Endothelial cell of umbilical vein (primary cell): ENCODE measurements at regions not wholly inside any gene's neighbourhood (a gene's known extent, or its start where the extent isn't known, plus 50 kb on each side); places are given as distances from the start of the nearest gene placed in this dataset.

ENCODE experiments used
- BruUV-seq: library from RNA; stranded (reverse); fragments of 400-500 nt; replicated peaks from 2 replicates; lab custom pipeline; 2021; lab: Mats Ljungman, UMichigan
- CTCF ChIA-PET: fragments of 300-600, 350-600 bp; sonication (Branson Sonifier 250); formaldehyde crosslinking; loops from one replicate; lab custom pipeline; 2021; ENCODE audit warnings: antibody characterized with exemption, inconsistent platforms; lab: Charles Lee
- POLR2A ChIA-PET: fragments of 300-600, 350-600 bp; sonication (Branson Sonifier 250); formaldehyde crosslinking; loops from one replicate; lab custom pipeline; 2021; ENCODE audit warnings: antibody characterized with exemption, inconsistent platforms; lab: Charles Lee
- DNase-seq: peaks from one replicate; pipeline ENCODE4 v3.0.0-alpha.2; 2011; ENCODE audit warnings: low read depth, low spot score
- FAIRE-seq: peaks from 2 replicates; lab custom pipeline; 2011; peaks lifted over from hg19 to GRCh38; lab: Jason Lieb, UNC
- H2AFZ ChIP-seq: 2 replicates; pipeline ENCODE4 v1.6.0; 2012; ENCODE audit warnings: low read depth, low read length, control low read depth, inconsistent platforms
- H3K27ac ChIP-seq: 2 replicates; pipeline ENCODE4 v1.5.1; 2011; ENCODE audit warnings: low read depth, mild to moderate bottlenecking, control low read depth, low read length, moderate library complexity; ENCODE audit not compliant: insufficient read depth
- H3K27me3 ChIP-seq, 2 experiments: 2 replicates each; pipeline versions ENCODE4 v1.6.0 to v1.6.1; 2011; ENCODE audit warnings: low read length in 2 of 2, mixed read lengths in 1 of 2; ENCODE audit not compliant: control insufficient read depth in 2 of 2, insufficient read depth in 2 of 2
- H3K36me3 ChIP-seq, 2 experiments: 2 replicates in 1 of 2; 3 replicates in 1 of 2; pipeline ENCODE4 v1.5.1; 2011; ENCODE audit warnings: low read length in 2 of 2, mild to moderate bottlenecking in 1 of 2, moderate library complexity in 1 of 2; ENCODE audit not compliant: control insufficient read depth in 2 of 2, insufficient read depth in 2 of 2; ENCODE audit errors: extremely low read depth in 1 of 2
- H3K4me1 ChIP-seq: 3 replicates; pipeline ENCODE4 v1.5.1; 2011; ENCODE audit warnings: mild to moderate bottlenecking, low read length; ENCODE audit not compliant: control insufficient read depth, insufficient read depth; ENCODE audit errors: extremely low read depth
- H3K4me2 ChIP-seq: 2 replicates; pipeline ENCODE4 v1.6.1; 2011; ENCODE audit warnings: low read length, control low read depth, mixed read lengths; ENCODE audit not compliant: insufficient read depth
- H3K4me3 ChIP-seq, 3 experiments: fragments of 200-600 bp in 1 of 3; sonication (generic), shearing (Covaris generic) in 1 of 3; replicated peaks in 1 of 3; 2 replicates each; pipeline ENCODE4 v1.5.1; 2011 to 2016; ENCODE audit warnings: control low read depth in 3 of 3, low read length in 3 of 3, mild to moderate bottlenecking in 2 of 3, inconsistent platforms in 1 of 3, low read depth in 1 of 3, moderate library complexity in 1 of 3; ENCODE audit not compliant: insufficient read depth in 1 of 3
- H3K79me2 ChIP-seq: 2 replicates; pipeline ENCODE4 v1.6.0; 2012; ENCODE audit warnings: low read length, inconsistent platforms; ENCODE audit not compliant: control insufficient read depth, insufficient read depth
- H3K9ac ChIP-seq: replicated peaks from 2 replicates; pipeline ENCODE3; 2011; ENCODE audit warnings: low read length, control low read depth; ENCODE audit not compliant: insufficient read depth; ENCODE audit errors: extremely low read depth
- H3K9me1 ChIP-seq: replicated peaks from 3 replicates; pipeline ENCODE4 v1.6.0; 2011; ENCODE audit warnings: mild to moderate bottlenecking, low read length; ENCODE audit not compliant: control insufficient read depth, insufficient read depth; ENCODE audit errors: extremely low read depth
- H3K9me3 ChIP-seq: replicated peaks from 2 replicates; pipeline ENCODE4 v1.5.1; 2012; ENCODE audit warnings: low read length, inconsistent platforms; ENCODE audit not compliant: control insufficient read depth, insufficient read depth
- H4K20me1 ChIP-seq: replicated peaks from 2 replicates; pipeline ENCODE3; 2011; ENCODE audit warnings: mild to moderate bottlenecking, low read length; ENCODE audit not compliant: control insufficient read depth, insufficient read depth; ENCODE audit errors: extremely low read depth
- CTCF ChIP-seq, 2 donors: IDR thresholded peaks; 1 replicate in 1 of 2; 2 replicates in 1 of 2; pipeline ENCODE4 v1.5.1; 2011; ENCODE audit warnings: low read length in 2 of 2, mild to moderate bottlenecking in 2 of 2, moderate library complexity in 2 of 2, control low read depth in 1 of 2, inconsistent platforms in 1 of 2, low read depth in 1 of 2; ENCODE audit not compliant: insufficient read depth in 1 of 2; ENCODE audit errors: extremely low read depth in 1 of 2
- EZH2 ChIP-seq: IDR thresholded peaks from 2 replicates; pipeline ENCODE4 v1.6.1; 2012; ENCODE audit warnings: borderline replicate concordance, low read depth, mild to moderate bottlenecking, moderate library complexity, low read length, inconsistent platforms; ENCODE audit not compliant: severe bottlenecking
- FOS ChIP-seq: IDR thresholded peaks from 2 replicates; pipeline ENCODE4 v1.6.1; 2011; ENCODE audit warnings: mild to moderate bottlenecking, low read length, moderate library complexity, borderline replicate concordance; ENCODE audit not compliant: insufficient read depth
- GATA2 ChIP-seq: IDR thresholded peaks from 2 replicates; pipeline ENCODE4 v1.7.0; 2011; ENCODE audit warnings: low read depth, mild to moderate bottlenecking, moderate library complexity, mixed read lengths, low read length; ENCODE audit not compliant: insufficient read length, insufficient read depth
- JUN ChIP-seq: IDR thresholded peaks from 2 replicates; pipeline ENCODE4 v1.6.1; 2011; ENCODE audit warnings: borderline replicate concordance, low read depth; ENCODE audit not compliant: insufficient read length, insufficient read depth
- MAX ChIP-seq: IDR thresholded peaks from 2 replicates; pipeline ENCODE4 v1.6.1; 2011; ENCODE audit not compliant: insufficient read depth, insufficient read length
- MYC ChIP-seq: IDR thresholded peaks from one replicate; pipeline ENCODE4 v1.6.1; 2011; ENCODE audit warnings: mild to moderate bottlenecking, low read depth, low read length
- POLR2A ChIP-seq: IDR thresholded peaks from 2 replicates; pipeline ENCODE4 v1.6.1; 2012; ENCODE audit warnings: low read depth, mild to moderate bottlenecking, control low read depth, low read length
- POLR2AphosphoS5 ChIP-seq: IDR thresholded peaks from 2 replicates; pipeline ENCODE4 v1.6.1; 2012; ENCODE audit warnings: low read depth, mild to moderate bottlenecking, control low read depth, low read length, moderate library complexity; ENCODE audit not compliant: insufficient read depth
- dilution Hi-C: fragments of 300-500 bp; cut with MboI; formaldehyde crosslinking; loops from one replicate; pipeline ENCODE4 v1.15.0; 2019; ENCODE audit warnings: low sequenced_read_pairs; ENCODE audit not compliant: extremely low pct_ligation_motif_present
- intact Hi-C: fragments of 100-400 bp; cut with micrococcal nuclease; formaldehyde crosslinking; loops from one replicate; pipeline ENCODE4 v1.10.0; 2022

- H3K4me2 ChIP-seq, result no peak overlapping the region
- ChIA-PET CTCF (no interaction called here), POLR2A (no interaction called here)
- H3K27ac ChIP-seq, result no peak overlapping the region
- H3K9me3 ChIP-seq, result no peaks in the 10 kb centered on the region
- no peak for FAIRE-seq
- H3K9me1 ChIP-seq, result no peaks in the 10 kb centered on the region
- H3K4me1 ChIP-seq, result no peaks in the 10 kb centered on the region
- H3K36me3 ChIP-seq, result no peaks in the 10 kb centered on the region
- dilution Hi-C loops (no loop called here), intact Hi-C loops (no loop called here)
- no peaks in the 10 kb centered on the region for H3K79me2 ChIP-seq
- no peak for DNase-seq
- no peak overlapping the region for H3K4me3 ChIP-seq
- H4K20me1 ChIP-seq, result no peaks in the 10 kb centered on the region
- TF ChIP-seq FOS, result no peak
- no peak for TF ChIP-seq POLR2A
- no peak for TF ChIP-seq JUN
- no TSS peak for BruUV-seq
- no peaks in the 10 kb centered on the region for H3K27me3 ChIP-seq
- H3K9ac ChIP-seq, result no peak overlapping the region
- H2AFZ ChIP-seq, result no peak overlapping the region
Measured at GRCh38 chr7:120070201-120070600, 202.8 kb upstream of the KCND2 start.

- H3K9me1 ChIP-seq, result no peaks in the 10 kb centered on the region
- dilution Hi-C loops (no loop called here), intact Hi-C loops (no loop called here)
- DNase-seq (no peak), FAIRE-seq (no peak)
- H3K4me2 ChIP-seq, result no peak overlapping the region
- H3K27me3 ChIP-seq, result no peaks in the 10 kb centered on the region
- no TSS peak for BruUV-seq
- no peaks in the 10 kb centered on the region for H3K4me1 ChIP-seq
- TF ChIP-seq POLR2A (no peak), CTCF (IDR thresholded peaks at IDR 0.05; ENCODE audit: extremely low read depth in 1 of 2, insufficient read depth in 1 of 2, low read depth in 1 of 2, low read length in 2 of 2) (no peak), POLR2AphosphoS5 (no peak), FOS (no peak), MYC (no peak), GATA2 (no peak), EZH2 (no peak), JUN (no peak), MAX (no peak)
- no peak overlapping the region for H3K9ac ChIP-seq
- H3K9me3 ChIP-seq, result no peaks in the 10 kb centered on the region
- POLR2A ChIA-PET, result no interaction called here
- no peaks in the 10 kb centered on the region for H3K79me2 ChIP-seq
- H4K20me1 ChIP-seq, result no peaks in the 10 kb centered on the region
- CTCF ChIA-PET, result no interaction called here
- H3K4me3 ChIP-seq, result no peak overlapping the region
- H3K36me3 ChIP-seq, result no peaks in the 10 kb centered on the region
- no peak overlapping the region for H3K27ac ChIP-seq
- no peak overlapping the region for H2AFZ ChIP-seq
Measured at GRCh38 chr7:120077777-120078176, 195.2 kb upstream of the KCND2 start.
